ENCODE measurements at regions not wholly inside any gene's neighbourhood (a gene's known extent, or its start where the extent isn't known, plus 50 kb on each side); places are given as distances from the start of the nearest gene placed in this dataset.

DNA sequence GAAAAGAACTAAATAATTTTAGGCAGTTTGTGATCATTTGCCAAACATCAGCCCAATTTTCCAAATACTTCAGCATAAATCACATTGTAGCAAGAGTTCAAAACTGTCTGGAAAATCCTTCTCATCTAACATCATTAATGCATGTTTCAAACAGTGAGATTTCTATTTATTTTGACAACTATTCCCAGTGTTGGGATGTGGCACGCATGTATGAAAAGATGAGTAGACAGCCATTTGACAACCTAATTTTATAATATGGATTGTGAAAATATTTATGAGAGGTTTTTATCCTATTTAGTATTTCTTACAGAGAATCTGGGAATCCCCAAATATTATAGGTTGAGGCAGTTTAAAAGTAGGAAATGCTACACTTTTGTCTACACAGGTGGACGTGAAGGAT, 357.6 kb upstream of the ARID1B start:
- no peaks in the 10 kb centered on the region for H3K36me3 Mint-ChIP-seq
- H3K27ac Mint-ChIP-seq, result no peak overlapping the region
- H3F3A ChIP-seq (ENCODE audit: low read depth), result no peaks in the 10 kb centered on the region
- H3K4me1 Mint-ChIP-seq, result no peaks in the 10 kb centered on the region
- no peak overlapping the region for H3K4me3 ChIP-seq
- no peak for DNase-seq (ENCODE audit: low spot score)
- H3K27ac ChIP-seq, result no peak overlapping the region
- no peak overlapping the region for H2AFZ ChIP-seq (replicated peaks)
- no peaks in the 10 kb centered on the region for H3K27me3 Mint-ChIP-seq (ENCODE audit: insufficient read depth, low read depth)
- TF ChIP-seq, protein P1, sequence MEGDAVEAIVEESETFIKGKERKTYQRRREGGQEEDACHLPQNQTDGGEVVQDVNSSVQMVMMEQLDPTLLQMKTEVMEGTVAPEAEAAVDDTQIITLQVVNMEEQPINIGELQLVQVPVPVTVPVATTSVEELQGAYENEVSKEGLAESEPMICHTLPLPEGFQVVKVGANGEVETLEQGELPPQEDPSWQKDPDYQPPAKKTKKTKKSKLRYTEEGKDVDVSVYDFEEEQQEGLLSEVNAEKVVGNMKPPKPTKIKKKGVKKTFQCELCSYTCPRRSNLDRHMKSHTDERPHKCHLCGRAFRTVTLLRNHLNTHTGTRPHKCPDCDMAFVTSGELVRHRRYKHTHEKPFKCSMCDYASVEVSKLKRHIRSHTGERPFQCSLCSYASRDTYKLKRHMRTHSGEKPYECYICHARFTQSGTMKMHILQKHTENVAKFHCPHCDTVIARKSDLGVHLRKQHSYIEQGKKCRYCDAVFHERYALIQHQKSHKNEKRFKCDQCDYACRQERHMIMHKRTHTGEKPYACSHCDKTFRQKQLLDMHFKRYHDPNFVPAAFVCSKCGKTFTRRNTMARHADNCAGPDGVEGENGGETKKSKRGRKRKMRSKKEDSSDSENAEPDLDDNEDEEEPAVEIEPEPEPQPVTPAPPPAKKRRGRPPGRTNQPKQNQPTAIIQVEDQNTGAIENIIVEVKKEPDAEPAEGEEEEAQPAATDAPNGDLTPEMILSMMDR (IDR thresholded peaks at IDR 0.05), result no peak
- TF ChIP-seq EZH2phosphoT487 (IDR thresholded peaks at IDR 0.05) (no peak), EZH2 (IDR thresholded peaks at IDR 0.05) (no peak)
- no peaks in the 10 kb centered on the region for H3K9me3 ChIP-seq (ENCODE audit: low read depth)
- H3K4me2 ChIP-seq, result no peak overlapping the region
- H3K9me3 Mint-ChIP-seq, result peaks cover 20% of the 10 kb centered on the region
- no peaks in the 10 kb centered on the region for H3K79me2 ChIP-seq (ENCODE audit: low read depth)
- H3K9ac ChIP-seq, result no peak overlapping the region
- H4K20me1 ChIP-seq (ENCODE audit: low read depth), result no peaks in the 10 kb centered on the region
- no peak overlapping the region for H3K4me3 Mint-ChIP-seq
- H3K4me1 ChIP-seq, result no peaks in the 10 kb centered on the region
- no peaks in the 10 kb centered on the region for H3K27me3 ChIP-seq
- no peaks in the 10 kb centered on the region for H3K36me3 ChIP-seq

DNA sequence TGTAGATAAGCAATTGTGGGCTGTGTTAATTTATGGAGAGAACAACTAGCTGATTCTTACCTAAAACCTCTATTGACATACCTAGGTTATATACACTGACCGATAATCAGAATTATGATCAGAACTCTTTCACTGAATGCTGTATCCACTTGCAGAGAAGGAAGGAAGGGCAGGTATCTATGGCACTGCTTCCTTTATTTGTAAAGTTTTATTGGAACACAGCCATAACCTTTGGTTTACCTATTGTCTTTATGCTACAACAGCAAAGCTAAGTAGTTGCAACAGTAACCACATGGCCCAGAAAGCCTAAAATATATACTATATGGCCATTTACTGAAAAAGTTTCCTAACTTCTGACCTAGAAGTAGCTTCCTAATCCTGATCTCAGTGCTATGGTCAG, 358.9 kb upstream of the ARID1B start:
- H3K4me1 Mint-ChIP-seq, result no peaks in the 10 kb centered on the region
- H3K27me3 ChIP-seq, result no peaks in the 10 kb centered on the region
- no peaks in the 10 kb centered on the region for H3K27me3 Mint-ChIP-seq (ENCODE audit: insufficient read depth, low read depth)
- H3K36me3 Mint-ChIP-seq, result no peaks in the 10 kb centered on the region
- no peak overlapping the region for H3K9ac ChIP-seq
- TF ChIP-seq, protein P1 (IDR thresholded peaks at IDR 0.05), result no peak
- TF ChIP-seq EZH2 (IDR thresholded peaks at IDR 0.05), result no peak
- TF ChIP-seq EZH2phosphoT487 (IDR thresholded peaks at IDR 0.05), result no peak
- H3K4me2 ChIP-seq, result no peak overlapping the region
- no peaks in the 10 kb centered on the region for H3K9me3 ChIP-seq (ENCODE audit: low read depth)
- H3K36me3 ChIP-seq, result no peaks in the 10 kb centered on the region
- no peak overlapping the region for H2AFZ ChIP-seq (replicated peaks)
- DNase-seq (ENCODE audit: low spot score), result no peak
- H3F3A ChIP-seq (ENCODE audit: low read depth), result no peaks in the 10 kb centered on the region
- H3K4me1 ChIP-seq, result no peaks in the 10 kb centered on the region
- H3K79me2 ChIP-seq (ENCODE audit: low read depth), result no peaks in the 10 kb centered on the region
- no peaks in the 10 kb centered on the region for H4K20me1 ChIP-seq (ENCODE audit: low read depth)
- peaks cover 15% of the 10 kb centered on the region for H3K9me3 Mint-ChIP-seq
- H3K27ac ChIP-seq, result no peak overlapping the region
- H3K4me3 ChIP-seq, result no peak overlapping the region
- no peak overlapping the region for H3K4me3 Mint-ChIP-seq
- H3K27ac Mint-ChIP-seq, result no peak overlapping the region

DNA sequence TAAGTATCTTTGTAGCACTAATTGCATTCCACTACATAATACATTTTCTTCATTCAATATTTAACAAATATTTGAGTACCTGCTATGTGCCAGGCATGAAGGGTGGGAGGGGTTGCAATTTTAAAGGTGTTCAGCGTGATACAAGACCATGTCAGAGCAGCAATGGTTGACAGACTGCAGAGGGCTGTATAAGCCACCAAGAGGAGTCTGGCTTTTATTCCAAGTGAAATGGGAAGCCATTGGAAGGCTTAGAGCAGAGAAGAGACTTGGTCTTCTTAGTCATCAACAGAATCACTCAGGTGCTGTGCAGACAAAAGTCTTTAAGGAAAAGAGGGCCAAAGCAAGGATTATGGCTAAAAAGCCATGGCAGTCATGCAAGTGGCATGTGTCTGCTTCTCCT, 360.8 kb upstream of the ARID1B start:
- H3K9me3 Mint-ChIP-seq, result peaks cover 3% of the 10 kb centered on the region
- Histone ChIP-seq H3K4me1 (no peaks in the 10 kb centered on the region), H3K27ac (no peak overlapping the region), H4K20me1 (ENCODE audit: low read depth) (no peaks in the 10 kb centered on the region), H3K27me3 (no peaks in the 10 kb centered on the region), H3K4me2 (no peak overlapping the region), H3K9me3 (ENCODE audit: low read depth) (no peaks in the 10 kb centered on the region), H3K4me3 (no peak overlapping the region), H3K36me3 (no peaks in the 10 kb centered on the region), H3F3A (ENCODE audit: low read depth) (no peaks in the 10 kb centered on the region), H2AFZ (replicated peaks) (no peak overlapping the region), H3K79me2 (ENCODE audit: low read depth) (no peaks in the 10 kb centered on the region), H3K9ac (no peak overlapping the region)
- H3K4me1 Mint-ChIP-seq, result no peaks in the 10 kb centered on the region
- no peak for DNase-seq (ENCODE audit: low spot score)
- TF ChIP-seq EZH2 (IDR thresholded peaks at IDR 0.05), result no peak
- TF ChIP-seq, protein P1 (IDR thresholded peaks at IDR 0.05), result no peak
- TF ChIP-seq EZH2phosphoT487 (IDR thresholded peaks at IDR 0.05), result no peak
- no peaks in the 10 kb centered on the region for H3K27me3 Mint-ChIP-seq (ENCODE audit: insufficient read depth, low read depth)
- no peak overlapping the region for H3K27ac Mint-ChIP-seq
- no peaks in the 10 kb centered on the region for H3K36me3 Mint-ChIP-seq
- H3K4me3 Mint-ChIP-seq, result no peak overlapping the region

DNA sequence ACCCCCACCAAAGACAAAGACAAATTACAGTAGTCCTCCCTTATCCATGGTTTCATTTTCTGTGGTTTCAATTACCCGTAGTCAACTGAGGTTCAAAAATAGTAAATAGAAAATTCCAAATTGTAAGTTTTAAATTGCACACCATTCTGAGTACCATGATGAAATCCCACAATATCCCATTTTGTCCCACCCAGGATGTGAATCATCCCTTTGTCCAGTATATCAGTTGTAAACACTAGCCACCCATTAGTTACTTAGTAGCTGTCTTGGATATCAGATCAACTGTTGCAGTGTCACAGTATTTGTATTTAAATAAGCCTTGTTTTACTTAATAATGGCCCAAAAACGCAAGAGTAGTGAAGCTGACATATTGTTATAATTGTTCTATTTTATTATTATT, 364.0 kb upstream of the ARID1B start:
- no peaks in the 10 kb centered on the region for H3K36me3 Mint-ChIP-seq
- H3K4me3 ChIP-seq, result no peak overlapping the region
- no peak overlapping the region for H3K9ac ChIP-seq
- no peak for DNase-seq (ENCODE audit: low spot score)
- TF ChIP-seq EZH2phosphoT487 (IDR thresholded peaks at IDR 0.05), result no peak
- TF ChIP-seq, protein P1 (IDR thresholded peaks at IDR 0.05), result no peak
- TF ChIP-seq EZH2 (IDR thresholded peaks at IDR 0.05), result no peak
- no peak overlapping the region for H3K27ac ChIP-seq
- H3K27me3 ChIP-seq, result no peaks in the 10 kb centered on the region
- no peaks in the 10 kb centered on the region for H3F3A ChIP-seq (ENCODE audit: low read depth)
- H3K4me3 Mint-ChIP-seq, result no peak overlapping the region
- H4K20me1 ChIP-seq (ENCODE audit: low read depth), result no peaks in the 10 kb centered on the region
- no peaks in the 10 kb centered on the region for H3K79me2 ChIP-seq (ENCODE audit: low read depth)
- no peaks in the 10 kb centered on the region for H3K4me1 ChIP-seq
- no peaks in the 10 kb centered on the region for H3K9me3 ChIP-seq (ENCODE audit: low read depth)
- H3K36me3 ChIP-seq, result no peaks in the 10 kb centered on the region
- H3K27me3 Mint-ChIP-seq (ENCODE audit: insufficient read depth, low read depth), result no peaks in the 10 kb centered on the region
- H2AFZ ChIP-seq (replicated peaks), result no peak overlapping the region
- no peaks in the 10 kb centered on the region for H3K4me1 Mint-ChIP-seq
- no peaks in the 10 kb centered on the region for H3K9me3 Mint-ChIP-seq
- no peak overlapping the region for H3K4me2 ChIP-seq
- no peak overlapping the region for H3K27ac Mint-ChIP-seq

All from neural progenitor cell (in vitro differentiated cells).